ENCODE measurements at regions not wholly inside any gene's neighbourhood (a gene's known extent, or its start where the extent isn't known, plus 50 kb on each side); places are given as distances from the start of the nearest gene placed in this dataset.

- TF ChIP-seq CTCF (IDR thresholded peaks at IDR 0.05) (no peak), POLR2A (IDR thresholded peaks at IDR 0.05) (no peak)
These were observed 160.9 kb upstream of the GALNT15 start for GRCh38 chr3:16013568-16013967.

All from uterus (tissue), 2 donors.